Spleen (tissue), 7 donors: ENCODE measurements at regions not wholly inside any gene's neighbourhood (a gene's known extent, or its start where the extent isn't known, plus 50 kb on each side); places are given as distances from the start of the nearest gene placed in this dataset.

Source experiments
- CTCF ChIP-seq, 11 experiments: fragments of 200-600 bp in 7 of 11; fragments of 450-650 bp in 4 of 11; sonication (generic) in 4 of 11; IDR thresholded peaks in 8 of 11; conservative IDR thresholded peaks in 3 of 11; 1 replicate in 7 of 11; 2 replicates in 4 of 11; pipeline versions ENCODE4 v1.4.0 to v1.8.0; 2016 to 2021; ENCODE audit warnings: antibody characterized with exemption in 11 of 11, inconsistent platforms in 4 of 11, mild to moderate bottlenecking in 1 of 11
- POLR2A ChIP-seq, 3 donors: fragments of 450-650 bp; IDR thresholded peaks; one replicate each; pipeline ENCODE4 v1.5.1; 2017; ENCODE audit warnings: antibody characterized with exemption in 3 of 3, mild to moderate bottlenecking in 1 of 3
- POLR2AphosphoS5 ChIP-seq, 3 donors: sonication (generic); formaldehyde crosslinking; IDR thresholded peaks; one replicate each; pipeline ENCODE4 v1.5.1; 2017; ENCODE audit warnings: antibody characterized with exemption in 3 of 3
- donor health status: DM: no; HTN: no; CAD: no; lungs with moderate emphysema.
- donor health status: DM: no; HTN: no; CAD: no.
- donor health status: DM: no; HTN: no; CAD: no.

GRCh38 chr18:34637094-34637801, 72.8 kb upstream of the DTNA start:
- no peak for TF ChIP-seq CTCF (IDR thresholded peaks at IDR 0.05 in 8 of 11, conservative IDR thresholded peaks at IDR 0.05 in 3 of 11)
- TF ChIP-seq POLR2AphosphoS5 (IDR thresholded peaks at IDR 0.05) = no peak
- TF ChIP-seq POLR2A (IDR thresholded peaks at IDR 0.05) = no peak
